Mammary epithelial cell (primary cell): ENCODE measurements at regions not wholly inside any gene's neighbourhood (a gene's known extent, or its start where the extent isn't known, plus 50 kb on each side); places are given as distances from the start of the nearest gene placed in this dataset.

Experiments used
- EZH2 ChIP-seq: IDR thresholded peaks from 2 replicates; pipeline ENCODE4 v1.6.1; 2012; ENCODE audit warnings: low read length, inconsistent platforms, borderline replicate concordance
- TF ChIP-seq, protein P1 (sequence below), 2 donors: IDR thresholded peaks in 1 of 2; conservative IDR thresholded peaks in 1 of 2; 2 replicates each; pipeline ENCODE4 v1.5.1; 2011 to 2012; ENCODE audit warnings: inconsistent platforms in 2 of 2, low read length in 2 of 2, mild to moderate bottlenecking in 2 of 2, control low read depth in 1 of 2, low read depth in 1 of 2; ENCODE audit not compliant: insufficient read depth in 1 of 2; ENCODE audit errors: extremely low read depth in 1 of 2

DNA sequence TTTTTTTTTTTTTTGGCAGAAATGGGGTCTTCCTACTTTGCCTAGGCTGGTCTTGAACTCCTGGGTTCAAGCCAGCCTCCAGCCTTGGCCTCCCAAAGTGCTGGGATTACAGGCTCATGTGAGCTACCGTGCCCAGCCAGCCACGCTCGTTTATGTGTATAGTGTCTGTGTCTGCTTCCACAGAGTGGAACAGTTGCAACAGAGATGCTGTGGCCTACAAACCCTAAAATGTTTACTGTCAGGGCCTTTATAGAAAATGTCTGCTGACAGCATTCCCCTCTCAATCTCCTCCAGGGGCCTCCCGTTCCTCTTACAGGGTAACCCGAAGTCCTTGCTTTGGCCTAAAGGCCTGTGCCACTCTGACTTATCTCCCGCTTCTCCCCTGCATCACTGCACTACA, 87.6 kb upstream of the LEP start:
- TF ChIP-seq, protein P1, sequence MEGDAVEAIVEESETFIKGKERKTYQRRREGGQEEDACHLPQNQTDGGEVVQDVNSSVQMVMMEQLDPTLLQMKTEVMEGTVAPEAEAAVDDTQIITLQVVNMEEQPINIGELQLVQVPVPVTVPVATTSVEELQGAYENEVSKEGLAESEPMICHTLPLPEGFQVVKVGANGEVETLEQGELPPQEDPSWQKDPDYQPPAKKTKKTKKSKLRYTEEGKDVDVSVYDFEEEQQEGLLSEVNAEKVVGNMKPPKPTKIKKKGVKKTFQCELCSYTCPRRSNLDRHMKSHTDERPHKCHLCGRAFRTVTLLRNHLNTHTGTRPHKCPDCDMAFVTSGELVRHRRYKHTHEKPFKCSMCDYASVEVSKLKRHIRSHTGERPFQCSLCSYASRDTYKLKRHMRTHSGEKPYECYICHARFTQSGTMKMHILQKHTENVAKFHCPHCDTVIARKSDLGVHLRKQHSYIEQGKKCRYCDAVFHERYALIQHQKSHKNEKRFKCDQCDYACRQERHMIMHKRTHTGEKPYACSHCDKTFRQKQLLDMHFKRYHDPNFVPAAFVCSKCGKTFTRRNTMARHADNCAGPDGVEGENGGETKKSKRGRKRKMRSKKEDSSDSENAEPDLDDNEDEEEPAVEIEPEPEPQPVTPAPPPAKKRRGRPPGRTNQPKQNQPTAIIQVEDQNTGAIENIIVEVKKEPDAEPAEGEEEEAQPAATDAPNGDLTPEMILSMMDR (conservative IDR thresholded peaks at IDR 0.05 in 1 of 2, IDR thresholded peaks at IDR 0.05 in 1 of 2; ENCODE audit: extremely low read depth in 1 of 2, insufficient read depth in 1 of 2, low read depth in 1 of 2, low read length in 2 of 2), result no peak
- no peak for TF ChIP-seq EZH2
